NK-92 (cell line): ENCODE measurements at regions not wholly inside any gene's neighbourhood (a gene's known extent, or its start where the extent isn't known, plus 50 kb on each side); places are given as distances from the start of the nearest gene placed in this dataset.

ENCODE experiments used
- DNase-seq: peaks from one replicate; lab custom pipeline; 2025; ENCODE audit not compliant: unreplicated experiment; lab: John Stamatoyannopoulos, UW

GRCh38 chr14:71688576-71688975, 243.7 kb upstream of the RGS6 start:
- DNase-seq: no peak

DNA sequence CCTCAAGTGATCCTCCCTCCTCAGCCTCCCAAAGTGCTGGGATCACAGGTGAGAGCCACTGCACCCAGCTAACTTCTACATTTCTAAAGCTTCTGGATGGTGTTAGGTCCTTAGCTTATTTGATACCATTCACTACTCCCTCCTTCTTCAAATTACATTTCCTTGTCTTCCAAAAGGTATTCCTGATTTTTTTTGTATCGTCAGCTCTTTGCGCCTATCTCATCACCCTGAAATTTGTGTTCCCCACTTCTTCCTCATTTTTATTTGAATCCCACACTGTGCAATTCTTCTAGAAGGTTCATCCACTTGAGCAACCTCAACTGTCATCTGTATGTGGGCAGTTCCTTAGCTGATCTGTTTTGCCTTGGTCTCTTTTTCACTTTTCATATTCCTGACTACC, 241.8 kb upstream of the RGS6 start:
- no peak for DNase-seq

- no peak for DNase-seq
Measured at GRCh38 chr14:71692496-71692895, 239.7 kb upstream of the RGS6 start.

GRCh38 chr14:71693381-71693780, 238.8 kb upstream of the RGS6 start:
- DNase-seq: no peak

DNA sequence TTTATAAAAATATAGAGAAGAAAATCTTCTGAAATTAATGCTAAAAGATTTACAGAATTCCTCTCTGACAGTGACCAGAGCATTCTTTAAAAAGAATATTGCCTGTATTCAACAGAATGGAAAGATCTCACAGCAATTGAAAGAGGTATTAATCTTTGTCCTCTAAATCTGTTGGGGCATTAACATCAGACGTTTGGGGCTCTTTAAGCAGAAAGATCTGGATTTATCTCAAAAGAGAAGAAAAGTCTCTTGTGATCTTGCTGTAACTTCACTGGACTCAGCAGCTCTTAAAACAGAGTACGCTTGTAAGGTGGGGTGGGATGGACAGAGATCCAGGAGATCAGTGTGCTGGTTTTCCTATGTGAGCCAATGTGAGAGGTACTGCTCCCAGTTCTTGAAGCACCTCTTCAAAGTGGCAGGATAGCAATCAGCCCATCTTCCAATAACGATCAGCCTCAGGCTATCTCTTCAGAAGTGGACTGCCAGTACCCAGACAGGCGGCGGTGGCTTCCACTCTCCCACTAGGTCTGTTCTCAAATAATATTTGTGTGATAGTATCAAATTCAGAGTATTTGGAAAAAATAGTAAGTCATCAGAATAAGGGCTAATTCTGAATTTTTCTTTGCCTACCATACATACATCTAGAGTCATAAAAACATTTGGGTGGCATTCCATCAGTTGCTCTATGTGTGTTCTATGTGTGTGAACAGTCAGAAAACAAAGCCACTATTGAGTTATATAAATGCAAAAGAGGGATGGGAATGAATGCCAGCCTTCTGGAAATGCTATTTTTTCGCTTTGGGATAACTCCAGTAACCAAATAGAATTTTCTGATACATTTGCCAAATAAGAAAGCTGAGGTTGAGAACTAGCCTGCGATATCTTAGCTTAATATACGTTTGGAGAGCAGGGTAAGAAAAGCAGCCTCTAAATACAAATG, 237.4 kb upstream of the RGS6 start:
- DNase-seq: no peak

DNA sequence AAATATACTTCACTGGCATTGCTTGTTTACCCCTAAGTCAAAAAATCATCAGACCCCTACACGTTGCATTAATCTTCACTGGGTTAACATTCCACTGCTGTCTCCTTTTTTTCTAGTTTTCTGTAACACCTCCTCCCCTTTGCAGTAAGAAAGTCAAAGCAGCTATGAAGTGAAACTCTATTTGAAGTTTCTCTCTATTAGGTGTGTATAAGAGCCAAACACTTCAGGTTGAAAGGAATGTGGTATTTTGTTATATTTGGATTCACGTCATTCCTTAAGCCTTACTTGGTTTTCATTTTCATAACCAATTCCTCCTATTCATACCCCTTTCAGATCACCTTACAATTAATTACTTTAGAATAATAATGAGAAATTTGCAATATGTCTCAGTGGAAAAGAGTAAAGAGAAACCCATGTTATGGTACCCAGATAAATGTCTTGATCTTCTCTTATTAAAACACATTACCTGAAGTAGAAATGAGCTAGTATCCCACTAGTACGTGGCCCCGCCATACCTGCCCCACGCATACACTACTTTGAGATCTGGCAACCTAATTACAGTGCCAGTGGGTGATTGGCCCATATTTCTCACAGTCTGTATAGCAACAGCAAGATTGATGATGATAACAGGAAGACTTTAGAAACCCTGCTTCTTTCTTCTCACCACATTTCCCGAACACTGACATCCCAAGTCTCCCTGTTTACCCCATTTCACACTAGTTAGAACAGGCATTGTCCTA, 236.4 kb upstream of the RGS6 start:
- no peak for DNase-seq

DNA sequence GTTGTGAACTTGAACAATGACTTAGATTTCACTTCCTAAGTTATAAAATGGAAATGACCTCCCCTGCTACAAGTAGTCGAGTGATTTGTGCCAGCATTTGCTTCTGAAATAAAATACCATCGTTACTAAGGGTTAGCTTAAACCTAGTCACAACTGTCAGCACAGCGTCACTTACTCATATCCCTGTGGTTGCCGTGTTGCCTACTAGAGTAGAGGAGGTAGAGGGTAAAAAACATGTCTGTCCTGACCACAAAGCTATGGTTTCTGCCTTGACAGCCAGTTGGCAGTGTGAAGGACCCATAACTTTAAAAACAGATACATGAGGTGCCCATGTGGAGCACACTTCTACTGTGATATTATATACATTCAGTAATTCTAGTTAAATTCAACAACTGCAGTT, 234.2 kb upstream of the RGS6 start:
- DNase-seq: no peak

- DNase-seq: no peak
Measured at GRCh38 chr14:71698673-71699072, 233.6 kb upstream of the RGS6 start.

DNA sequence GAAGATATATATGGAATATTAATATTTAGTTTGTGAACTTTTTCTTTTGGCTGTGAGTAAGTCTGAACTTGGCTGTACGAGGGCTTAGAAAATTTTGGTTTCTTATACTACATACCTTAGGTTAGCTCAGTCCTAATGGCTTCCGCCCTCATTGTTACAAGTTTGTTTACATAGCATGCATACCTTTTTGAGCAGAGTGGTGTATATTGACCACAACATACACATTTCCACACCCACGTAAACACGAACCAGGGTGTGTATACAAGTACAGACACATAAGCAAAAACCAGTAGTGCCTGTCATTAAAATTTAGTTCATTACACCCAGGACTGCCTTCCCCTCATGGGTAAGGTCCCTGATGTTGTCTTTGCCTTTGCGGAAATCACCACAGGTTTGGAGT, 230.2 kb upstream of the RGS6 start:
- DNase-seq: no peak

DNA sequence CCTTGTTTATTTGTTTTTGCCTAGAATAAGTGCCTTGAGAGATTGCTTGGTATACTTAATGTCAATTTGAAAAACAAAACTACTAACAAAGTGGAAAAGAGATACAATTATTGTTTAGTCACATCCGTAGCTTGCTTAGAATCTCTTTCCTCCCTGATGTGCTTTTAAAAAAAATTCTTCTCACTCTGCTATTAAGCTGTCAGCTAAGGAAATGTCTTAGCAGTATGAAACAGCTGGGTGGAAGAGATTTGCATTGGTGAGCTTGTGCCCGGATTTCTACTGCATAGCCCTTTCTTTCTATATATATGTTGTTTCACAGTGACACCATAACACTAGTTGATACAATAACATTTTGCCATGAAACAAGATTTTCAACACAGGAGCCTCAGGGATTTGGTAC, 229.4 kb upstream of the RGS6 start:
- DNase-seq: no peak

GRCh38 chr14:71703477-71703876, 228.8 kb upstream of the RGS6 start:
- DNase-seq: no peak

DNA sequence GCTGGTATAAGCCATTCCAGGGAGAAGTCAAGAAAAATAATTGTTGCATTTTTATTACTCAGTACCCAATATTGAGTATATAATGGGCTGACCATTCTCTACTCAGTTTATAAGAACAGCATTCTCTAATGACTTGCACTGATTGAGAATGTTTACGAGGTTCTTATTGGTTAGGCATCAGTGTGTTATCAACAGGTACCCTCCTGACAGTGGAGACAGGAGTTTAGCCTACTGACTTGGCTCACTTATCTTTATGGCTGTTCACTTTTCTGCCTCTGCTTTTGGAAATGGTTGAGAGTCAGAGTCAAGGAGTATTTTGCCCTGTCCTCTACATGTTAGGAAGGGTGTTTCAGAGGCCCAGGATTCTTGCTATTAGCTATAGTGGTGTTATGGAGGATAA, 228.0 kb upstream of the RGS6 start:
- DNase-seq: no peak

DNA sequence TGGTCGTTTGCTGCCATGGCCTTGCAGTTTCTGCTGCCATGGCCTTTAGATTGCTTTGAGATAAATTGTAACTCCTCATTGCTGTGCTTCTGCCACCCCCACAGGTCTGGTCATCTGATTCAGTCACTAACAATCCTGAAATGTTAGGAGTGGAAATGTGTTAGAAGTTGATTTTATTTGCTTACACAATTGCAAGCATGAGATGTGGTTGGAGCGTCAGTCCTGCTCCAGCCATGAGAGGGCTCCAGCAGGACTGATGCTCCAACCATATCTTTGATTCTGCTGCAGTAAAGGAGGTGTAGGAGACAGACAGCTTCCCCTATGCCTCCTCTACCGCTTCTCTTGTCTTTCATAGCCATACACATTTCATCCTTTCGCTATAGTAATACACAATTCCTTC, 226.8 kb upstream of the RGS6 start:
- DNase-seq: no peak

GRCh38 chr14:71709076-71709475, 223.2 kb upstream of the RGS6 start:
- DNase-seq: no peak

DNA sequence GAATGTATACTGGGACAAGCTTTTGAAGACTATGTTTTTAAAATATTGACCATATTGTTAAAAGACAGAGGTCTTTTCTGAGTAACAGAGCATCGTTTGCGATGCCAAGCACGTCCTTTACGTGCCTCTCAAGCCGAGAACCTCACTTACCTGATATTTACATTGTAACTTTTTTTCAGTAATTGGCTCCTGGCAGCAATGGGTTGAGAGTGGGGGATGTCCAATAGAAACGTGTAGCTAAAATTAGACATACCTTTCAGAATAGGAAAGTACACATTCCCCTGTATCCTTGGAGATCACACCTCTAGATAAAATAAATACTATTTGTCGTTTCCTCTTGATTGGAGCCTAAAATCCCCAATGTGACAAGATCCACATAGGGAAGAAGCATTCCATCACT, 222.2 kb upstream of the RGS6 start:
- DNase-seq: no peak

DNA sequence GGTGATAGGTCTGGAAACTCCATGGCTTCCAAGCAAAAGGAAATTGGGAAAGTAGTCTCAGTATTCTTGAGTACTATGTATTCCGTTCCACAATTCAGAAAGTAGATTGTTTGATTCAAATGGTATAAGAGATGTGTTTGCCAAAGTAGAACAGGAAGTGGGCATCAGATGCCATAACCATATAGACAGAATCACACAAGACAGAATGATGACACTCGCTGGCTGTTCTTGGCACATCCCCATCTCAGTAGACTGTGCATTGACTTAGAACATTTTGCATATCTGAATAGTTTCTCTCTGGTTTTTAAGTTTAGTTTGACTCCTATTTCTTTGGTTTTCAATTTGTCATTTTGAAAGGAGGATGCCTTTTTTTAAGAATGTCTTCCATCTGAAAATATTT, 221.1 kb upstream of the RGS6 start:
- no peak for DNase-seq

DNA sequence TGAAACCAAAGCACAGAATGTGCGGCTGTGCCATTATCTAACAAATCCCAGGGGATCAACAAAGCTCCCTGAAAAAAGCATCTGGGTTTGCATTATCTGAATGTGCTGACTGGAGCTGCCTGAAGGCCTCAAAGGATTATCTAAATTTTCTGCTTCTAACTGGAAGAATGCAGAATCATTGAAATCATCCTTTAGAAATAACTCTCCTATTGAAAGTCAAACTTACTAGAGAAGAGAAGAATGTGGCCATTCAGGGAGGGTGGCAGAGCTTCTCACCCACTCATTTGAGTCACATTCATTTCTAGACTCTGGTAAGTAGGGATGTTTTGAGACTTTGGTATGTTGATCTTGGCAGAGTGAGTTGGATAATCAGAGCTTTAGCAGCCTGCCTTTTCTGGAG, 220.6 kb upstream of the RGS6 start:
- DNase-seq: no peak

DNA sequence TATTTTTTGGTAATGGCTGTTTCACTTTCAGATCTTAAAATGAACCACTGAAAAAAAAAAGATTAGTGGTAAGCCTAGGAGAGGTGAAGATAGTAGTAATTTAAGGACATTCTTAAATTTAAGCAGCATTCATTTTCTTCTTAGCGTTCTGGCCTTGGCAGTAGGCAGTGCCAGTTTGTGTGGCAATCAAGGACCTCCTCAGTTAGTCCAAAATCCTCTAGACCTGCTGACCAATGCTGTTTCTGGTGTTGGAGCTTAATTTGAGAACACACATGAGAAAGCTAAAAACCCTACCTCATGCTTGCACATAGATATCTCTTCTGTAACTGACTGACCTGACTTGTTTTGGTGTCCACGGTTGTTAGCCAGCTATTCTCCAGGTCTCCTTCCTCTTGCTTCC, 219.8 kb upstream of the RGS6 start:
- no peak for DNase-seq

DNA sequence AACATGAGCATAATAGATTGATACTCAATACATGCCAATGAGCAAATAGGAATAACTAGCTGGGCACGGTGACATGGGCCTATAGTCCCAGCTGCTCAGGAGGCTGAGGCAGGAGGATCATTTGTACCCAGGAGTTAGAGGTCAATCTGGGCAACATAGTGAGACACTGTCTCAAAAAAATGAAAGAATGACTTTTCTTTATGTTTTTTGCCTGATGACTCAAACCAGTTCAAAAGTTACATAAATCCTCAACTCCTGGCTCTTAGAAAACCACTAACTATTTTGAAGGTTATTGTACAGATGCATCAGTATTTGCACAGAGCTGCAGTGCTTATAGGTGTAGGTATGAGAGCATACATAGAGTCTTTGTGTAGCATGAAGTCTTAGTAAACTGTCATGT, 219.2 kb upstream of the RGS6 start:
- DNase-seq: no peak

- DNase-seq: no peak
Measured at GRCh38 chr14:71713451-71713850, 218.8 kb upstream of the RGS6 start.

GRCh38 chr14:71714225-71714624, 218.0 kb upstream of the RGS6 start:
- DNase-seq: no peak

- DNase-seq: no peak
Measured at GRCh38 chr14:71716041-71716772, 216.0 kb upstream of the RGS6 start.
